ENCODE measurements at regions not wholly inside any gene's neighbourhood (a gene's known extent, or its start where the extent isn't known, plus 50 kb on each side); places are given as distances from the start of the nearest gene placed in this dataset.

DNA sequence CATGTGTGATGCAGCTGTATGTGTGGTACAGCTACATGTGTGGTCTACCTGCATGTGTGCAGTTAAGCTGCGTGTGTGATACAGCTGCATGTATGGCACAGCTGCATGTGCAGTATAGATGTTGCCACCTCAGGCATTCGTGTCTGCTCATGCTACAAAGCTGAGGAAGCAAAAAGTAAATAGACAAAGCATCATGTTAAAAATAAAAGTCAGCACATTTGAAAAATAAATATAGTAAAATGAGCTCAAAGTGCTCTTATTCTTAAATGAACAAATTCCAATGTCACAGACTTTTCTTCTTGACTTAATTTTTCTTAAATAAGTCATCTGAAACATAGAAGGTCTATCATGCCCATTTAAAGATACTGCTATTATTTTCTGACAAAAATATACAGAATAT lies 519.3 kb upstream of the SOX11 start:
- H3K9me3 ChIP-seq (ENCODE audit: insufficient read depth, low read length), result no peaks in the 10 kb centered on the region
- TF ChIP-seq EZH2phosphoT487 (conservative IDR thresholded peaks at IDR 0.05; ENCODE audit: low read length), result no peak
- TF ChIP-seq, protein P1, sequence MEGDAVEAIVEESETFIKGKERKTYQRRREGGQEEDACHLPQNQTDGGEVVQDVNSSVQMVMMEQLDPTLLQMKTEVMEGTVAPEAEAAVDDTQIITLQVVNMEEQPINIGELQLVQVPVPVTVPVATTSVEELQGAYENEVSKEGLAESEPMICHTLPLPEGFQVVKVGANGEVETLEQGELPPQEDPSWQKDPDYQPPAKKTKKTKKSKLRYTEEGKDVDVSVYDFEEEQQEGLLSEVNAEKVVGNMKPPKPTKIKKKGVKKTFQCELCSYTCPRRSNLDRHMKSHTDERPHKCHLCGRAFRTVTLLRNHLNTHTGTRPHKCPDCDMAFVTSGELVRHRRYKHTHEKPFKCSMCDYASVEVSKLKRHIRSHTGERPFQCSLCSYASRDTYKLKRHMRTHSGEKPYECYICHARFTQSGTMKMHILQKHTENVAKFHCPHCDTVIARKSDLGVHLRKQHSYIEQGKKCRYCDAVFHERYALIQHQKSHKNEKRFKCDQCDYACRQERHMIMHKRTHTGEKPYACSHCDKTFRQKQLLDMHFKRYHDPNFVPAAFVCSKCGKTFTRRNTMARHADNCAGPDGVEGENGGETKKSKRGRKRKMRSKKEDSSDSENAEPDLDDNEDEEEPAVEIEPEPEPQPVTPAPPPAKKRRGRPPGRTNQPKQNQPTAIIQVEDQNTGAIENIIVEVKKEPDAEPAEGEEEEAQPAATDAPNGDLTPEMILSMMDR (IDR thresholded peaks at IDR 0.05; ENCODE audit: insufficient read depth, low read length, poor library complexity, severe bottlenecking), result no peak
- no peaks in the 10 kb centered on the region for H3K27me3 ChIP-seq (ENCODE audit: low read length)

DNA sequence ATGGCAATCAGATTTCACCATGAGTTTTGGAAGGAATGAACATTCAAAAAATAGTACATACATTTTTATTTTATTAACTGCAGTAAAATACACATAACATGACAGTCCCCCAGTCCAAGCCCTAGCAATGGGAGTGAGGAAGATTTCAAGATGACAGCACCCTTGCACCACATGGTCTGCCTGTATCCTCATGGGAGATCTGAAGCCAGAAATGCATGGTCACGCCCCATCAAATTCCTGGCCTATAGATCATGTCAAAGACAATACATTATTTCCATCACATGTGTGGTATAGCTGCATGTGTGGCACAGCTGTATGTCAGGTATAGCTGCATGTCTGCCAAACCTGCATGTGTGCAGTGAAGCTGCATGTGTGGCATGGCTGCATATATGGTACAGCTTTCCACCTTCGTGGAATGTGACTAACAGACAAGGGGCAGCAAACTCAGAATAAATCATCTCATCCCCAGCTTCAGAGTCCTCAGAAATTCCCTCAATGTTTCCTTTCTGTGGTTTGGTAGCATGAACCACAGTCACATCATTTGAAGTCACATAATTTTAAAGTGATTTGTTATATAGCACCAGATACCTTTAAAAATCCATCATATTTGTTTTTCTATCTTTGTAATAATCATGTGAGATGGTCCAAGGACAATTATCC lies 518.2 kb upstream of the SOX11 start:
- Histone ChIP-seq H3K4me2 (ENCODE audit: low read depth, low read length, poor library complexity, severe bottlenecking) (no peak overlapping the region), H4K20me1 (ENCODE audit: low read depth, low read length) (no peaks in the 10 kb centered on the region), H3K9me2 (replicated peaks; ENCODE audit: insufficient read depth, low read length) (no peaks in the 10 kb centered on the region), H3K27me3 (ENCODE audit: low read length) (no peaks in the 10 kb centered on the region), H3K79me2 (ENCODE audit: insufficient read depth, low read length) (no peaks in the 10 kb centered on the region), H2AFZ (ENCODE audit: low read depth, low read length, severe bottlenecking) (no peak overlapping the region), H3K4me3 (ENCODE audit: insufficient read depth, low read length, poor library complexity, severe bottlenecking) (no peak overlapping the region), H3K9me3 (ENCODE audit: insufficient read depth, low read length) (no peaks in the 10 kb centered on the region), H3K27ac (ENCODE audit: low read depth, low read length) (no peak overlapping the region), H3K9ac (ENCODE audit: low read length) (no peak overlapping the region), H3K36me3 (ENCODE audit: low read length) (no peaks in the 10 kb centered on the region), H3F3A (ENCODE audit: insufficient read depth) (no peaks in the 10 kb centered on the region)
- TF ChIP-seq, protein P1 (IDR thresholded peaks at IDR 0.05; ENCODE audit: insufficient read depth, low read length, poor library complexity, severe bottlenecking), result no peak
- TF ChIP-seq EZH2phosphoT487 (conservative IDR thresholded peaks at IDR 0.05; ENCODE audit: low read length), result no peak

More for the DNA sequence above, 519.3 kb upstream of the SOX11 start:
- Histone ChIP-seq H3K36me3 (ENCODE audit: low read length) (no peaks in the 10 kb centered on the region), H3K9ac (ENCODE audit: low read length) (no peak overlapping the region), H3K4me2 (ENCODE audit: low read depth, low read length, poor library complexity, severe bottlenecking) (no peak overlapping the region), H3K79me2 (ENCODE audit: insufficient read depth, low read length) (no peaks in the 10 kb centered on the region), H3K9me2 (replicated peaks; ENCODE audit: insufficient read depth, low read length) (no peaks in the 10 kb centered on the region), H3F3A (ENCODE audit: insufficient read depth) (no peaks in the 10 kb centered on the region), H2AFZ (ENCODE audit: low read depth, low read length, severe bottlenecking) (no peak overlapping the region), H3K27ac (ENCODE audit: low read depth, low read length) (no peak overlapping the region), H4K20me1 (ENCODE audit: low read depth, low read length) (no peaks in the 10 kb centered on the region), H3K4me3 (ENCODE audit: insufficient read depth, low read length, poor library complexity, severe bottlenecking) (no peak overlapping the region)

DNA sequence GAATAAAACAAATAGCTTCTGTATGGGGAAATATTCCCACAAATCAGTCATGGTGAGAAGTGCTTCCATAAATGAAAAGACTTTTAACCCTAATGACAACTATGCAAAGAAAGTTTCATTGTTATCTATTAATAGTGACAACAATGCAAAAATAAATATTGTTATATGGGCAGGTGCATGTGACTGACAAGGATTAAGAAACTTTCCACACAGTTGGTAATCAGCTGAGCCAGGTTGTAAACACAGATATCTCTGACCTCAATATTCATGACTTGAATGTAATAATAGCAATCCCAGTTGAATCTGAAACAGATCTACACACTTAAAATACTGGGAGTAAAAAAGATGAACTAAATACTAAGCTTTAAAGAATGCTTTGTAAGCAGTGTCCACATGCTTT lies 517.0 kb upstream of the SOX11 start:
- no peaks in the 10 kb centered on the region for H3K9me3 ChIP-seq (ENCODE audit: insufficient read depth, low read length)
- no peak overlapping the region for H3K9ac ChIP-seq (ENCODE audit: low read length)
- no peaks in the 10 kb centered on the region for H3K27me3 ChIP-seq (ENCODE audit: low read length)
- H3K4me3 ChIP-seq (ENCODE audit: insufficient read depth, low read length, poor library complexity, severe bottlenecking), result no peak overlapping the region
- H3K9me2 ChIP-seq (replicated peaks; ENCODE audit: insufficient read depth, low read length), result no peaks in the 10 kb centered on the region
- H4K20me1 ChIP-seq (ENCODE audit: low read depth, low read length), result no peaks in the 10 kb centered on the region
- H3K36me3 ChIP-seq (ENCODE audit: low read length), result no peaks in the 10 kb centered on the region
- no peak overlapping the region for H3K27ac ChIP-seq (ENCODE audit: low read depth, low read length)
- H3F3A ChIP-seq (ENCODE audit: insufficient read depth), result no peaks in the 10 kb centered on the region
- TF ChIP-seq, protein P1 (IDR thresholded peaks at IDR 0.05; ENCODE audit: insufficient read depth, low read length, poor library complexity, severe bottlenecking), result no peak
- no peak for TF ChIP-seq EZH2phosphoT487 (conservative IDR thresholded peaks at IDR 0.05; ENCODE audit: low read length)
- no peaks in the 10 kb centered on the region for H3K79me2 ChIP-seq (ENCODE audit: insufficient read depth, low read length)
- no peak overlapping the region for H2AFZ ChIP-seq (ENCODE audit: low read depth, low read length, severe bottlenecking)
- H3K4me2 ChIP-seq (ENCODE audit: low read depth, low read length, poor library complexity, severe bottlenecking), result no peak overlapping the region
